K562 (cell line): ENCODE measurements at regions not wholly inside any gene's neighbourhood (a gene's known extent, or its start where the extent isn't known, plus 50 kb on each side); places are given as distances from the start of the nearest gene placed in this dataset.

Experiments
- ATF3 ChIP-seq, 2 experiments: fragments of 450-650 bp in 1 of 2; sonication (generic) in 1 of 2; formaldehyde crosslinking in 1 of 2; IDR thresholded peaks in 1 of 2; conservative IDR thresholded peaks in 1 of 2; 2 replicates each; pipeline versions ENCODE4 v1.6.1 to v1.8.1; 2016 to 2023; ENCODE audit warnings: mild to moderate bottlenecking in 2 of 2, moderate library complexity in 2 of 2, inconsistent platforms in 1 of 2, missing genetic modification reagents in 1 of 2
- CREB1 ChIP-seq, 2 experiments: sonication (generic) in 1 of 2; formaldehyde crosslinking in 1 of 2; IDR thresholded peaks; 2 replicates each; pipeline versions ENCODE4 v1.6.1 to v1.8.0; 2012 to 2022; ENCODE audit warnings: inconsistent platforms in 1 of 2, mild to moderate bottlenecking in 1 of 2, missing genetic modification reagents in 1 of 2, moderate library complexity in 1 of 2
- CTCF ChIP-seq, 3 experiments: IDR thresholded peaks in 2 of 3; conservative IDR thresholded peaks in 1 of 3; 2 replicates each; pipeline ENCODE4 v1.5.1; 2011 to 2012; ENCODE audit warnings: low read length in 3 of 3, mild to moderate bottlenecking in 3 of 3, control low read depth in 2 of 3, improper control_type of control experiment in 1 of 3, inconsistent platforms in 1 of 3, low read depth in 1 of 3, mixed read lengths in 1 of 3, moderate library complexity in 1 of 3; ENCODE audit not compliant: insufficient read depth in 2 of 3
- MAFK ChIP-seq: IDR thresholded peaks from 2 replicates; pipeline ENCODE4 v1.6.1; 2011; ENCODE audit warnings: low read length, improper control_type of control experiment
- SMAD4 ChIP-seq: fragments of 250-450 bp; sonication (Bioruptor Pico); conservative IDR thresholded peaks from 2 replicates; pipeline ENCODE4 v1.8.0; 2021; ENCODE audit warnings: inconsistent platforms, mild to moderate bottlenecking, moderate library complexity
- SPI1 ChIP-seq: IDR thresholded peaks from 2 replicates; pipeline ENCODE4 v1.6.1; 2011; ENCODE audit warnings: low read depth, low read length, control low read depth, borderline replicate concordance
- TF ChIP-seq, protein P1 (sequence below), 2 experiments: fragments of 450-650 bp; IDR thresholded peaks; 2 replicates each; pipeline ENCODE4 v1.6.1; 2016
- TF ChIP-seq, protein P2 (sequence below): sonication (generic); formaldehyde crosslinking; IDR thresholded peaks from 2 replicates; pipeline ENCODE4 v1.8.0; 2022; ENCODE audit warnings: missing genetic modification reagents, mild to moderate bottlenecking, borderline replicate concordance

- TF ChIP-seq SPI1 = no peak
- TF ChIP-seq, protein P1, sequence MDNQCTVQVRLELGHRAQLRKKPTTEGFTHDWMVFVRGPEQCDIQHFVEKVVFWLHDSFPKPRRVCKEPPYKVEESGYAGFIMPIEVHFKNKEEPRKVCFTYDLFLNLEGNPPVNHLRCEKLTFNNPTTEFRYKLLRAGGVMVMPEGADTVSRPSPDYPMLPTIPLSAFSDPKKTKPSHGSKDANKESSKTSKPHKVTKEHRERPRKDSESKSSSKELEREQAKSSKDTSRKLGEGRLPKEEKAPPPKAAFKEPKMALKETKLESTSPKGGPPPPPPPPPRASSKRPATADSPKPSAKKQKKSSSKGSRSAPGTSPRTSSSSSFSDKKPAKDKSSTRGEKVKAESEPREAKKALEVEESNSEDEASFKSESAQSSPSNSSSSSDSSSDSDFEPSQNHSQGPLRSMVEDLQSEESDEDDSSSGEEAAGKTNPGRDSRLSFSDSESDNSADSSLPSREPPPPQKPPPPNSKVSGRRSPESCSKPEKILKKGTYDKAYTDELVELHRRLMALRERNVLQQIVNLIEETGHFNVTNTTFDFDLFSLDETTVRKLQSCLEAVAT (IDR thresholded peaks at IDR 0.05) = no peak
- TF ChIP-seq MAFK = no peak
- TF ChIP-seq SMAD4 (CRISPR knock-in tag) = no peak
- no peak for TF ChIP-seq ATF3 (IDR thresholded peaks at IDR 0.05)
- no peak for TF ChIP-seq ATF3 (CRISPR knock-in tag; conservative IDR thresholded peaks at IDR 0.05)
- no peak for TF ChIP-seq CREB1 (IDR thresholded peaks at IDR 0.05)
- TF ChIP-seq CREB1 (CRISPR knock-in tag; IDR thresholded peaks at IDR 0.05) = no peak
- TF ChIP-seq, protein P2, sequence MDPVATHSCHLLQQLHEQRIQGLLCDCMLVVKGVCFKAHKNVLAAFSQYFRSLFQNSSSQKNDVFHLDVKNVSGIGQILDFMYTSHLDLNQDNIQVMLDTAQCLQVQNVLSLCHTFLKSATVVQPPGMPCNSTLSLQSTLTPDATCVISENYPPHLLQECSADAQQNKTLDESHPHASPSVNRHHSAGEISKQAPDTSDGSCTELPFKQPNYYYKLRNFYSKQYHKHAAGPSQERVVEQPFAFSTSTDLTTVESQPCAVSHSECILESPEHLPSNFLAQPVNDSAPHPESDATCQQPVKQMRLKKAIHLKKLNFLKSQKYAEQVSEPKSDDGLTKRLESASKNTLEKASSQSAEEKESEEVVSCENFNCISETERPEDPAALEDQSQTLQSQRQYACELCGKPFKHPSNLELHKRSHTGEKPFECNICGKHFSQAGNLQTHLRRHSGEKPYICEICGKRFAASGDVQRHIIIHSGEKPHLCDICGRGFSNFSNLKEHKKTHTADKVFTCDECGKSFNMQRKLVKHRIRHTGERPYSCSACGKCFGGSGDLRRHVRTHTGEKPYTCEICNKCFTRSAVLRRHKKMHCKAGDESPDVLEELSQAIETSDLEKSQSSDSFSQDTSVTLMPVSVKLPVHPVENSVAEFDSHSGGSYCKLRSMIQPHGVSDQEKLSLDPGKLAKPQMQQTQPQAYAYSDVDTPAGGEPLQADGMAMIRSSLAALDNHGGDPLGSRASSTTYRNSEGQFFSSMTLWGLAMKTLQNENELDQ = no peak
- TF ChIP-seq CTCF (IDR thresholded peaks at IDR 0.05 in 2 of 3, conservative IDR thresholded peaks at IDR 0.05 in 1 of 3; ENCODE audit: insufficient read depth in 2 of 3, low read depth in 1 of 3, low read length in 3 of 3) = no peak
These were observed 1082.1 kb downstream of the AACS start for GRCh38 chr12:126147321-126147720.
